ENCODE measurements at regions not wholly inside any gene's neighbourhood (a gene's known extent, or its start where the extent isn't known, plus 50 kb on each side); places are given as distances from the start of the nearest gene placed in this dataset.

DNA sequence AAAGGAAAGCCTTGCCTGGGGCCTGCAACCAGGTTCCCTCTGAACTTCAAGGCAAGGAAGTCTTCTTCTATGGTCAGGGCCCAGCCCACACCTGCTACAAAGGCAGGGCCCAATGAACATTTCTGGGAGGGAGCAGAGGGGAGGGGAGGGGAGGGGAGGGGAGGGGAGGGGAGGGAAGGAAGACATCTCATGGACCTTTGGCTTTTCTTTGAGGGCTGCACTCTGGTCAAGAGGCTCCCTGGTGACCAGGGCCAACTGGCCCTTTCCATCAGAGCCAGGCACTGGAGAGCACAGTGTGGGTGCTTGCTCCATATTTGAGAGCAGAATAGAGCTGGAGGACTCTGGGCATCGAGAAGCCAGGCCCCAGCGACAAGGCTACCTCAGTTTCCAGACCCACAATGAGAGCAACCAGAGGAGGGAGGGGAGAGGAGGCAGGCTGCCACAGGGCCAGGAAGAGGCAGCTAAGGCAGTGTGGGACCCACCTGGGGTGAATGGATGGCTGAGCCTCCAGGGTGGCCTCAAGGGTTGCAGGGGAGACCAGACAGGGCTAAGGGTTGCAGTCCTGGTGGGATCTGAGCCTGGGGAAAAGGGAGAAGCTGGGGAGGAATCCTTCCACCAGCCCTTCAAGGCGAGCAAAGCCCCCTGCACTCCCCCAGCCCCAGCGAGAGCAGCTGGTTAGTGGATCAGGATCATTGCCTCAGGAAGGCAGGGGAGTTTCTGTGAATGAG is 84.8 kb downstream of the MRPL14 start:
- intact Hi-C loops (cut with DNase I) = no loop called here
- no peaks in the 10 kb centered on the region for H3K9me3 ChIP-seq
- H3K27me3 ChIP-seq (replicated peaks; ENCODE audit: insufficient read depth) = no peaks in the 10 kb centered on the region
- no peak for DNase-seq (ENCODE audit: low spot score)
- TF ChIP-seq, protein P1, sequence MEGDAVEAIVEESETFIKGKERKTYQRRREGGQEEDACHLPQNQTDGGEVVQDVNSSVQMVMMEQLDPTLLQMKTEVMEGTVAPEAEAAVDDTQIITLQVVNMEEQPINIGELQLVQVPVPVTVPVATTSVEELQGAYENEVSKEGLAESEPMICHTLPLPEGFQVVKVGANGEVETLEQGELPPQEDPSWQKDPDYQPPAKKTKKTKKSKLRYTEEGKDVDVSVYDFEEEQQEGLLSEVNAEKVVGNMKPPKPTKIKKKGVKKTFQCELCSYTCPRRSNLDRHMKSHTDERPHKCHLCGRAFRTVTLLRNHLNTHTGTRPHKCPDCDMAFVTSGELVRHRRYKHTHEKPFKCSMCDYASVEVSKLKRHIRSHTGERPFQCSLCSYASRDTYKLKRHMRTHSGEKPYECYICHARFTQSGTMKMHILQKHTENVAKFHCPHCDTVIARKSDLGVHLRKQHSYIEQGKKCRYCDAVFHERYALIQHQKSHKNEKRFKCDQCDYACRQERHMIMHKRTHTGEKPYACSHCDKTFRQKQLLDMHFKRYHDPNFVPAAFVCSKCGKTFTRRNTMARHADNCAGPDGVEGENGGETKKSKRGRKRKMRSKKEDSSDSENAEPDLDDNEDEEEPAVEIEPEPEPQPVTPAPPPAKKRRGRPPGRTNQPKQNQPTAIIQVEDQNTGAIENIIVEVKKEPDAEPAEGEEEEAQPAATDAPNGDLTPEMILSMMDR (IDR thresholded peaks at IDR 0.05) = no peak
- TF ChIP-seq POLR2AphosphoS5 (IDR thresholded peaks at IDR 0.05) = no peak
- TF ChIP-seq POLR2A (IDR thresholded peaks at IDR 0.05) = no peak
- no peak overlapping the region for H3K27ac ChIP-seq
- no peaks in the 10 kb centered on the region for H3K36me3 ChIP-seq
- H3K4me3 ChIP-seq = no peak overlapping the region
- H3K4me1 ChIP-seq (replicated peaks) = no peaks in the 10 kb centered on the region
- 89% methylated on average over 4 of the region's 4 CpGs for WGBS

DNA sequence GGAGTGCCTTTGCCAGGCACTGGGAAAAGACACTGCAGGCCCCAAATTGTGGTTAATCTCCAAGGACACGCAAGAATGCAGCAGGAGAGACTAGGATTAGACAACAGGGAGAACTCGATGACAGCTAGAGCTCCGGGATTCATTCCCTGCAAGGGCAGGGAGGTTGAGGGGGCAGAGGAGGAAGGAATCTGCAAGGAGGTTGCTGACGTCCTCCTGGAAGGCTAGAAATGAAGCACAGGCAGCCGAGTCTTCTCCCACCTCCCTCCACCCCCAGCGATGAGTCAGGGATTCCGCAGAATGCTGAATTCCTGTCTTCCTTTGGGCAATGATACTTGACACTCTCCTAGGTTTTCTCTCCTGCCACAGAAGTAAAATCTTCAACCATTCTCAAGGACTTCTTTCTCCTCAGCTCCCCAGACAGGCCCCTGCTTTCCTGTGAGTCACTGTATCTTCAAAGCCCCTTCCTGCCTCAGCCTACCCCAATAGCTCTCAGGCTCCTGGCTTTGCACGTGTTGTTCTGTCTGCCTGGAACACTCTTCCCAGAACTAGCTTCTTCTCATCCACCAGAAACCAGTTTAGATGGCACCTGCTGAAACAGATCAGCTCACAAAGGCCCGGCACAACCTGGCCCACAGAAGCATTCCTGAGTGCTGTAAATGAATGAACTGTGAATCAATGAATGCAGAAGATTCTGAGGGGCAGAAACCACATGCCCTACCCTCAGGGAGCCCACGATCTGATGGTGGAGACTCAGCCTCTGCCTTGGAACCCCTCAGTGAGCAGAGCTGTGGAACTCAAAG is 85.6 kb downstream of the MRPL14 start:
- no peak overlapping the region for H3K27ac ChIP-seq
- intact Hi-C loops (cut with DNase I) = no loop called here
- no peak for TF ChIP-seq POLR2AphosphoS5 (IDR thresholded peaks at IDR 0.05)
- TF ChIP-seq POLR2A (IDR thresholded peaks at IDR 0.05) = no peak
- TF ChIP-seq, protein P1 (IDR thresholded peaks at IDR 0.05) = no peak
- H3K36me3 ChIP-seq = no peaks in the 10 kb centered on the region
- H3K4me1 ChIP-seq (replicated peaks) = no peaks in the 10 kb centered on the region
- no peaks in the 10 kb centered on the region for H3K27me3 ChIP-seq (replicated peaks; ENCODE audit: insufficient read depth)
- no peak overlapping the region for H3K4me3 ChIP-seq
- WGBS = 52% methylated on average over 10 of the region's 10 CpGs
- no peaks in the 10 kb centered on the region for H3K9me3 ChIP-seq
- DNase-seq (ENCODE audit: low spot score) = no peak

DNA sequence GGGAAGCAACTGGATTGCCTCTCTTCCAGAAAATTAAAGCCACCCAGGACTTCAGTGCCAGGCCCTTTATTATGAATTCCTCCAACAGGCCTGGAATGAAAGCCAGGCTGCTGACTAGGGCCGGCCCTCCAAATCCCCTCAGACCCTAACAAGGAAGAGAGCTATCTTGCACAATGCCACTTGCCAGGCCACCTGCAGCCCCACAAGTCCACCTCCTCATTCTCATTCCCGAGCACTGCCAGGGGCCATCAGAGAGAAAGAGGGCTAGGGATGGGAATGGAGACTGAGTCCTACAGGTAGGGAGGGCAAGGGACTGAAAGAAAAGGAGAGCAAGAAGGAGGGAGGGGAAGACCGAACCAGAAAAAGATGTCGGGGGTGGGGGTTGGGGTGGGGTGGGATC is 86.5 kb downstream of the MRPL14 start:
- H3K4me3 ChIP-seq = no peak overlapping the region
- no peak for DNase-seq (ENCODE audit: low spot score)
- H3K4me1 ChIP-seq (replicated peaks) = no peaks in the 10 kb centered on the region
- no peaks in the 10 kb centered on the region for H3K9me3 ChIP-seq
- no peaks in the 10 kb centered on the region for H3K36me3 ChIP-seq
- H3K27ac ChIP-seq = no peak overlapping the region
- WGBS = 83% methylated on average over 4 of the region's 4 CpGs
- intact Hi-C loops (cut with DNase I) = no loop called here
- TF ChIP-seq POLR2AphosphoS5 (IDR thresholded peaks at IDR 0.05) (no peak), POLR2A (IDR thresholded peaks at IDR 0.05) (no peak)
- TF ChIP-seq, protein P1 (IDR thresholded peaks at IDR 0.05) = no peak
- H3K27me3 ChIP-seq (replicated peaks; ENCODE audit: insufficient read depth) = no peaks in the 10 kb centered on the region

DNA sequence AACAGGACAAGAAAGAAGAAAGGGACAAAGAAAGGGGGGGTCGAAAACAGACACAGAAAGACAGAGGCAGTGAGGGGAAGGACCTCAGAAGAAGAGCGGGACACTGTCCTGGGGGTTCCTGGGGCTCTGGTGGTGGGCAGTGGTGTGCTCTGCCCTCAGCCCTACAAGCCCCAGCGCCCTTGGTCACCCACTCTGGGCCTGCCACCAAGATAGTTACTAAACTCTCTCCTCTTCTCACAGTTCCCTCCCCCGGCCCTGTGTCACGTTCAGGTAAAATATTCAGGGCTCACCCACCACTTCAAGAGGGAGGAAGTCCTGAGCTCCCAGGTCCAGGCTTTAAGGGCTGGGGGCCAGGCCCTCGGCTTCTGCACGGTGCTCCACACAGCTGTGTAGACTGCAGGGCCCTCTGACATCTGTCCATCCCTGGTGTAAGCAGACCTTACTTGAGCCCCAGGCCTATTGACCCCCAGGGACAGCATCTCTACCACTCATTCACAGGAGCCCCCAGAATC is 87.4 kb downstream of the MRPL14 start:
- Histone ChIP-seq H3K36me3 (no peaks in the 10 kb centered on the region), H3K27ac (no peak overlapping the region), H3K27me3 (replicated peaks; ENCODE audit: insufficient read depth) (no peaks in the 10 kb centered on the region), H3K9me3 (no peaks in the 10 kb centered on the region), H3K4me1 (replicated peaks) (no peaks in the 10 kb centered on the region), H3K4me3 (no peak overlapping the region)
- intact Hi-C loops (cut with DNase I) = no loop called here
- 92% methylated on average over 7 of the region's 7 CpGs for WGBS
- no peak for DNase-seq (ENCODE audit: low spot score)
- TF ChIP-seq, protein P1 (IDR thresholded peaks at IDR 0.05) = no peak
- no peak for TF ChIP-seq POLR2A (IDR thresholded peaks at IDR 0.05)
- TF ChIP-seq POLR2AphosphoS5 (IDR thresholded peaks at IDR 0.05) = no peak

Measured in prostate gland (tissue), 2 donors.